ENCODE measurements at regions not wholly inside any gene's neighbourhood (a gene's known extent, or its start where the extent isn't known, plus 50 kb on each side); places are given as distances from the start of the nearest gene placed in this dataset.

DNA sequence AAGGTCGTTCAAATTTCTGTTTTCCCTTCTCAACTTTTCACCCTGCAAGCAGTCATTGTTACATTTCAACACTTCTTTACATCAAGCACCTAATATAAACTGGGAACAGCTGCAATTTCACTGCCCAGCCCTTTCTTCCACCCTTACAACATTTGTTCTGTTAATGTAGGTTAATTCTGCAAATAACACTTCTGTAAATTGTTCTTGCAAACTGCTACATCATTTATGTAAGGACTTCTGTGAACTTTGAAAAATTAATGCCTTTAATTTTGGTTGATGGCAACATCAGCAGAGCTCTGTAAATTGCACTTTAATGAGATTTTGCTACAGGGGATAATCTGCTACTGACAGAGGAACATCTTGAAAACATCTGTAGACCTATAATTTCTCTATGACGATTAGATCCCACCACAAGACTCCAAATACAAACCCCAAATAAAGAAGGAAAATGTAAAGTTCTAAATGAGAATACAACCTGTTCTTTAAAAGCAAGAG lies 93.5 kb downstream of the ZIC4 start:
- Histone ChIP-seq H3K4me1 (no peaks in the 10 kb centered on the region), H3K27ac (no peak overlapping the region), H3K27me3 (no peaks in the 10 kb centered on the region), H3K36me3 (no peaks in the 10 kb centered on the region), H3K9me3 (no peaks in the 10 kb centered on the region), H3K4me3 (replicated peaks in 1 of 3) (no peak overlapping the region)
- DNase-seq, result no peak
- intact Hi-C loops (cut with DNase I), result no loop called here
- WGBS, 2 donors, result 35 to 38% methylated on average over 2 of the region's 2 CpGs
- no peak for TF ChIP-seq POLR2A (IDR thresholded peaks at IDR 0.05)
- TF ChIP-seq, protein P1, sequence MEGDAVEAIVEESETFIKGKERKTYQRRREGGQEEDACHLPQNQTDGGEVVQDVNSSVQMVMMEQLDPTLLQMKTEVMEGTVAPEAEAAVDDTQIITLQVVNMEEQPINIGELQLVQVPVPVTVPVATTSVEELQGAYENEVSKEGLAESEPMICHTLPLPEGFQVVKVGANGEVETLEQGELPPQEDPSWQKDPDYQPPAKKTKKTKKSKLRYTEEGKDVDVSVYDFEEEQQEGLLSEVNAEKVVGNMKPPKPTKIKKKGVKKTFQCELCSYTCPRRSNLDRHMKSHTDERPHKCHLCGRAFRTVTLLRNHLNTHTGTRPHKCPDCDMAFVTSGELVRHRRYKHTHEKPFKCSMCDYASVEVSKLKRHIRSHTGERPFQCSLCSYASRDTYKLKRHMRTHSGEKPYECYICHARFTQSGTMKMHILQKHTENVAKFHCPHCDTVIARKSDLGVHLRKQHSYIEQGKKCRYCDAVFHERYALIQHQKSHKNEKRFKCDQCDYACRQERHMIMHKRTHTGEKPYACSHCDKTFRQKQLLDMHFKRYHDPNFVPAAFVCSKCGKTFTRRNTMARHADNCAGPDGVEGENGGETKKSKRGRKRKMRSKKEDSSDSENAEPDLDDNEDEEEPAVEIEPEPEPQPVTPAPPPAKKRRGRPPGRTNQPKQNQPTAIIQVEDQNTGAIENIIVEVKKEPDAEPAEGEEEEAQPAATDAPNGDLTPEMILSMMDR (IDR thresholded peaks at IDR 0.05), result no peak

DNA sequence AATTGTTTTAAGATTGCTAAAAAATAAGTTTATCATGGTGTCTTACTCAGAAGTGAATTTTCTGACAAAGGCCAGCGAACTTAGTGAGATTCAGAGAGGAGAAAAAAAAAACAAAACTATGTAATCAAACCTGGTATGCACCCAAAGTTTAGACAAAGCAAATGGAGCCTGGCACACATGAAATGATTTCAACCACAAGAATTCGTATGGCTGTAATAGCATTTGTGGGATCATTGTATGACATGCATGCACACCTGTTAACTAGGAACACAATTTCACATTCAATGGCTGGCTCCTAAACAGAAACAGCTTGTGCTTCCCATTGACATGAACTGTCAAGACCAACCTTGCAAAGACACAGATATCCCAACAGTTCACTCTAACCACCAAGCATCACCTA lies 94.6 kb downstream of the ZIC4 start:
- H3K9me3 ChIP-seq, result no peaks in the 10 kb centered on the region
- no peaks in the 10 kb centered on the region for H3K36me3 ChIP-seq
- H3K27ac ChIP-seq, result no peak overlapping the region
- intact Hi-C loops (cut with DNase I), result no loop called here
- no peaks in the 10 kb centered on the region for H3K4me1 ChIP-seq
- DNase-seq, result no peak
- no peaks in the 10 kb centered on the region for H3K27me3 ChIP-seq
- TF ChIP-seq, protein P1 (IDR thresholded peaks at IDR 0.05), result no peak
- no peak for TF ChIP-seq POLR2A (IDR thresholded peaks at IDR 0.05)
- H3K4me3 ChIP-seq (replicated peaks in 1 of 3), result no peak overlapping the region
- WGBS, 2 donors, result 31 to 42% methylated on average over 2 of the region's 2 CpGs

DNA sequence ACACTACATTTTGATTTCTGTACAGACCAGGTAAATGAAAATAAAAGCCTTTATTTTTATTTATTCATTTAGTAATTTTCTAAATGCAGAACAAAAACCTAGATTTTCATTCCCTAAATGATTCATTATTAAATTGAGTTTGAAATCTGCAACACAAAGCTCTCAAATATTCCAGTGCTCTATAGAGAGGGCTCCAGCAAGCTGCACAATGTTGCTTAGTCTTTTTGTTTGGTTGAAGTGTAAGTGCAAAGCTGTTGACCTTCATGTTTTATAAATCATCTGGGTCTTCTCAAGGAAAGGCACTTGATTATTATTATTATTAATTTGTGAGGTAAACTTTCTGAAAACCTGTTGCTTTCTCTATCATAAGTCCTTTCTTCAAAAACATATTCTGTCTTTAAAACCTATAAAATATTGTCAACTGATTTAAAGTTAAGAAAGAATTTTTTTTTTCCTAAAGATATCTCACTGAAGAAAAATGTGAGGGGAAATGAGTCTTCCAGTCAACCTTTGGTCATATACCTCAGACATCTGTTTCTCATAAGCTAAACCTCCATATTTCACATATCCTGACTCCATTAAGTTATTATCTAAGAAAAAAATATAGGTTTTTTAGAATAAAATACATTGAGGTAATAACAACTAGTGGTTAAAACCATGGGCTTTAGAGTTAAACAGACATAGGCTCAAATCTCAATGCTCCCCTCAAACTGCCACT lies 100.7 kb downstream of the ZIC4 start:
- intact Hi-C loops (cut with DNase I), result no loop called here
- no peaks in the 10 kb centered on the region for H3K36me3 ChIP-seq

DNA sequence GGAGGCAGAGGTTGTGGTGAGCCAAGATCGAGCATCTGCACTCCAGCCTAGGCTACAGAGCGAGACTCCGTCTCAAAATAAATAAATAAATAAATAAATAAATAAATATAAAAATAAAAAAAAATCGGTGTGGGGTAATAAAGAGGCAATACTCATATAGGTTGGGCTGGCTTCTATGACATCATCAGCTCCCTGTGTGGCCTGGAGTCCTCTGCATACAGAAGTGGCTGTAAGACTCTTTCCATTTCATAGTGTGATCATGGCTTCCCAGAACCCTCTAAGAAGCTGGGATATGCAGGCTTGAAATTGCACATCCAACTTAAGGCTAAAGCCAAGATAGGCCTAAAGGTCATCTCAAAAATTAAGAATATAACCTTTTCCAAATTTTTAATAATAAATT lies 101.6 kb downstream of the ZIC4 start:
- Histone ChIP-seq H3K27ac (no peak overlapping the region), H3K27me3 (no peaks in the 10 kb centered on the region), H3K36me3 (no peaks in the 10 kb centered on the region), H3K9me3 (no peaks in the 10 kb centered on the region), H3K4me3 (replicated peaks in 1 of 3) (no peak overlapping the region), H3K4me1 (no peaks in the 10 kb centered on the region)
- intact Hi-C loops (cut with DNase I), result no loop called here
- DNase-seq, result no peak
- 90 to 92% methylated on average over 4 of the region's 4 CpGs for WGBS, 2 donors
- TF ChIP-seq, protein P1 (IDR thresholded peaks at IDR 0.05), result no peak
- TF ChIP-seq POLR2A (IDR thresholded peaks at IDR 0.05), result no peak

More for the DNA sequence above, 100.7 kb downstream of the ZIC4 start:
- H3K4me3 ChIP-seq (replicated peaks in 1 of 3), result no peak overlapping the region
- no peak for DNase-seq
- no peak overlapping the region for H3K27ac ChIP-seq
- H3K27me3 ChIP-seq, result no peaks in the 10 kb centered on the region
- TF ChIP-seq POLR2A (IDR thresholded peaks at IDR 0.05), result no peak
- TF ChIP-seq, protein P1 (IDR thresholded peaks at IDR 0.05), result no peak
- H3K4me1 ChIP-seq, result no peaks in the 10 kb centered on the region
- no peaks in the 10 kb centered on the region for H3K9me3 ChIP-seq

DNA sequence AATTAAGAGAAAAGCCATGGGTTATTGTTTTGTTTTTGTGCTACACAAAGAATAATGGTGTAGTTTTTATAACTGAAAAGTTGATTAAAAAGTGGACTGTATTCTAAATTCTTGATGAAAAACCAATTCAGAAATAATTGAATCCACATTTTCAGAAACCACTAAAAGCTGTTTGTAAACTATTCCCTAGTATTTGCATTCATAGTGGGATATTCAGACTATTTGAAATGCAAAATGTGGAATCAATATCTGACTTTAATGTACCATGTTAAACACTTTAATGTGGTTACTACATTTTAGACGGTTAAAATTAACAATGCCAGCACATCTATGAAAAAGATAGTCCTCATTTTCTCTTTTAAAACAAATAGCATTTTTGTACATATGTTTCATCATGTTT lies 104.6 kb downstream of the ZIC4 start:
- Histone ChIP-seq H3K27me3 (no peaks in the 10 kb centered on the region), H3K9me3 (no peaks in the 10 kb centered on the region), H3K4me3 (replicated peaks in 1 of 3) (no peak overlapping the region), H3K36me3 (no peaks in the 10 kb centered on the region), H3K4me1 (no peaks in the 10 kb centered on the region), H3K27ac (no peak overlapping the region)
- TF ChIP-seq, protein P1 (IDR thresholded peaks at IDR 0.05), result no peak
- no peak for TF ChIP-seq POLR2A (IDR thresholded peaks at IDR 0.05)
- DNase-seq, result no peak
- 77 to 83% methylated on average over 1 of the region's 1 CpG for WGBS, 2 donors
- intact Hi-C loops (cut with DNase I), result no loop called here

All from thyroid gland (tissue), 4 donors.